Stimulated activated CD4-positive, alpha-beta T cell treated with anti-CD3 and anti-CD28 coated beads, Interleukin-1b, Interleukin-23, amount 100 ng/mL, for 48 hours (primary cell): ENCODE measurements at regions not wholly inside any gene's neighbourhood (a gene's known extent, or its start where the extent isn't known, plus 50 kb on each side); places are given as distances from the start of the nearest gene placed in this dataset.
"Not testable (repeated sequence)": the region's sequence is repeated elsewhere in the genome, so short reads cannot be mapped to it uniquely, and the experiment has no call there.

ENCODE experiments used
- DNase-seq: peaks from one replicate; pipeline ENCODE4 v3.0.0-alpha.2; 2020

- not testable (repeated sequence) for DNase-seq
Observed at GRCh38 chr6:4725136-4725760, 51.0 kb upstream of the CDYL start.

GRCh38 chr6:4724727-4725126, 51.5 kb upstream of the CDYL start:
- DNase-seq = not testable (repeated sequence)

GRCh38 chr6:4723383-4723782, 52.8 kb upstream of the CDYL start:
- DNase-seq = no peak

DNA sequence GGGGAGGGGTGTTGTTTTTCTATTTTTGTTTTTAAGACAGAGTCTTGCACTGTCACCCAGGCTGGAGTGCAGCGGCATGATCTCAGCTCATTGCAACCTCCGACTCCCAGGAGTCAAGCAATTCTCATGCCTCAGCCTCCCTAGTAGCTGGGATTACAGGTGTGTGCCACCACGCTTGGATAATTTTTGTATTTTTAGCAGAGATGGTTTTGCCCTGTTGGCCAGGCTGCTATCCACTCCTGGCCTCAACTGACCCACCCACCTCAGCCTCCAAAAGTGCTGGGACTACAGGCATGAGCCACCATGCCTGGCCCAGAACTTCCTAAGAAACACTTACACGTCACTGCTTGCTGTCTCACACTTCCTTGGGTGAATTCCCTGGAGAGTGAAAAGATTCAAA, 54.8 kb upstream of the CDYL start:
- DNase-seq = not testable (repeated sequence)

- no peak for DNase-seq
Observed at GRCh38 chr6:4719491-4719890, 56.7 kb upstream of the CDYL start.

- DNase-seq = no peak
Observed at GRCh38 chr6:4717856-4718255, 58.3 kb upstream of the CDYL start.

DNA sequence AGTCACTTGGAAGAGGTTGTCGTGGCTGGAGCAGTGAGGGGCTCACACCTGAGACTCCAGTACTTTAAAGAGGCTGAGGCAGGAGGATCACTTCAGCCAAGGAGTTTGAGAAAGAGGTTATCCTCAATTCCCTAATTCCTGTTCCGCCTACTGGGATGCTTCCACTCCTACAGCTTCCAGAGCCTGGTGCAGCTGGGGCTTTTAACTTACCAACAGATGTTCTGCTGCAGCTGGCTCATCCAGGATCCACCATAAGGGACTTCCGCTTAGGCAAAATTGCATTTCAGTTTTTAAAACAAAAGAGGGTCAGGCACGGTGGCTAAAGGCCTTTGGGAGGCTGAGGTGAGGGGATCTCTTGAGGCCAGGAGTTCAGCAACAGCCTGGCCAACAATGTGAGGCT, 59.1 kb upstream of the CDYL start:
- DNase-seq = no peak

DNA sequence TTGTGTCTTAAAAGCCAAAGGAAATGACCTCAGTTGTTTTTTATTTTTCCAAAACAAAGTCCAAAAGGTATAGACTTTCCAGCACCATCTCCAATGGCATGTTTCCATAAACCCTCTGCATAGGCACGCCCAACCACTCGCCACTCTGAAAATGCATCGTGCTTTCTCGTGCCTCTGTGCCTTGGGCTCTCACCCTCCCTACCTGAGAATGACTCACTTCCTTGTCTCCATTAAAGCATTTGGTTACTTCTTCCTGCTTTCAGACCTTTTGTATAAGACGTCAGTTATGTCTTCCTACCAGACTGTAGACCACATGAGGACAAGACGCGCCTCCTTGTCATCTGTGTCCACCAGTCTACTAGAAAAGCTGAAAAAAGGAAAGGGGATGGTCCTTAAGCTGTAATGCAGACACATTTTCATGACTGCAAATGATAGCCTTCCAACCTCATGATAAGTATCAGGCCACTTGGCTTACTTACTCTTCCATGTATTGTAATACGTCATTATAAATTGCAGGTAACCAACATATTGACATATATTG, 61.2 kb upstream of the CDYL start:
- no peak for DNase-seq

- DNase-seq = no peak
Observed at GRCh38 chr6:4712291-4712690, 63.9 kb upstream of the CDYL start.

DNA sequence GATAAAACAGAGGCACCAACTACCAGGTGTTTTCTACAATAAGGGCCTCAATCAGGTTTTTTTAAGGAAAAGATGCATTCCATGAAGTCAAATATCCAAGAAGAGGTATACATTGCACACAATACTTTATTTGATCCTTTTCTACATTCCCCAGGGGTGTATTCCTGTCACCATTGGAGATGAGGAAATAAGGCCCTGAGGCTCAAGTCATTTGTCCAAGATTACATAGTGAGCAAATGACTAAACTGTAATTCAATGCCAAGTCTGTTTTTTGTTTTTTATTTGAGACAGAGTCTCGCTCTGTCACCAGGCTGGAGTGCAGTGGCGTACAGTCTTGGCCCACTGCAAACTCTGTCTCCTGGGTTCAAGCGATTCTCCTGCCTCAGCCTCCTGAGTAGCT, 69.2 kb upstream of the CDYL start:
- DNase-seq = no peak

DNA sequence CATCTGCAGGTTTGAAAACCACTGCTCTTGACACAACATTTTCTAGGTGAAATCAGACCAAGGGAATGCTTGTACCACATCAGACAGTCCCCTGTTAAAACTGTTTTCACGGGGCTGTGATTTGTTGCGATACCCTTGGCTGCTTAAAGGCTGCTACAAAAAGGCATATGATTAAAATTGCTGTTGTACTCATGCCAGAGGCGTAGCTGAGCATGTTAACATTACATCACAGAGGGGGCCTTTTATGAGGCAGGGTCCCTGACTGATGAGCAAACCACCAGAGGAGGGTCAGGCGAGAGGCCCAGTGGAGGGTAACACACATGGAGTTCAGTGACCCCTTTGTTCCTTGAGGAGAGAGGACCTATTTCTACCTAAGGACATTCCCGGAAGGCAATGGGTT, 70.4 kb upstream of the CDYL start:
- DNase-seq = no peak

- DNase-seq = no peak
Observed at GRCh38 chr6:4703382-4703781, 72.8 kb upstream of the CDYL start.

DNA sequence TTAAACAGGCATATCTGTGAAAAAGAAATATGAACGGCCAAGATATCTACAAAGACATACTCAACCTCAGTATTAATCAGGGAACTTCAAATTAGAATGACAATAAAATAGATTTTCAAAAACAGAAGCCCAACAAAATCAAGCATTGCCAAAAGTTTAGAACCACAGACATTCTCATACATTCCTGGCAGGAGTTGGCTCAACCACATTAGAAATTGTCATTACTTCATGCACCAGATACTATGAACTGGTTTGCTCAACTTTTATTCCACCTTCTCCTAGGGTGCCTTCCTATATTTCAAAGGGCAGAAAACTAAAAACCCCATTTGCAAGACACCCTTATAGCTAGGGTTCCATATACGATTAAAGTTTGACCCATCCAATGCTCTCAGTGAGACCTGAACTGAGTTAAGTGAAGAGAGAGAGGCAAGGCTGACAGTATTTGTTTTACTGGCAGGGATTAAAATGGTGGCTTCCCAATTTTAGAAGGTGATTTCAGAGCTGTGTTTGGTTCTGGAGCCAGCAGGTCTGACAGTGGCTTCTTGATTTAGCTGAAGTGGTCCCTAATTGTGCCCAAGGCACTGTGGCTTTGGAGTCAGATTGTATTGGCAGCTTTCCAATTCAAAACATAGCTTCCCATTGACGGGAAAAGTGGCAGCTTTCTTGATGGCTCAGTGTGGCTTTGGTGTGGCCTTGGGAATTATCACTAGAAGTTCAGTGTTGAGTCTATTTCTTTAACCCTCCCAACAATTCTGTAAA, 77.1 kb upstream of the CDYL start:
- no peak for DNase-seq

DNA sequence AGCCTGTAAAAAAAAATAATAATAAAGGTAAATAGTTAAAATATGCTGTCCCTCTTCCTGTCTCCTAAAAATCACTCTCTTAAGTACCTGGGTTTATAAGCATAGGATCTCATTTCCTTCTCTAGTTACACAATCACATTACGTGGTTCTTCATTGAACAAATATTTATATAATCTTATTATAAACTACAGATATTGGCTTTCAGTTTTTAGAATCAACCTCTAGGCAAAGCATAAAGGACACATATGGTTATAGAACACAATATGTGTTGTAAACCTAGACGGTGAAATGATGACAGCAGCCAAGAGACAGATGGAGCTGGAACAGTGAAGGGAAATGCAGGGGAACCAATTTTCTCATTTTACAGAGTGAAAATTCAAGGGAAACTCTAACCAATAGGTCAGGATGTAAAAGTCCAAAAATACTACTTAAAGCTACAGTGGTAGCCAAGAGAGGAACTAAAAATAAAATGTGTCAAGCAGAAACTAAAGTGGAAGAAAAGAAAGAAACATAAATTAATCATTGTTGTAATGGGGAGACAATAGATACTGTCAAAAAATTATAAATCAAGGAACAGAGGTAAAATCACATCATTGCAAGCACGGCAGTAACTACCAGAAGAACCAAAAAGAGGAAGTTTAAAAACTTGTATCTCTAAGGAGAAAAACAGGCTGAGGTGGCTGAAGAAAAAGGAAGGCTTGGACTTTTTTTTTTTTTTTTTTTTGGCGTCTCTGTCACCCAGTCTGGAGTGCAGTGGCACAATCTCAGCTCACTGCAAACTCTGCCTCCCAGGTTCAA, 82.8 kb upstream of the CDYL start:
- DNase-seq = no peak

DNA sequence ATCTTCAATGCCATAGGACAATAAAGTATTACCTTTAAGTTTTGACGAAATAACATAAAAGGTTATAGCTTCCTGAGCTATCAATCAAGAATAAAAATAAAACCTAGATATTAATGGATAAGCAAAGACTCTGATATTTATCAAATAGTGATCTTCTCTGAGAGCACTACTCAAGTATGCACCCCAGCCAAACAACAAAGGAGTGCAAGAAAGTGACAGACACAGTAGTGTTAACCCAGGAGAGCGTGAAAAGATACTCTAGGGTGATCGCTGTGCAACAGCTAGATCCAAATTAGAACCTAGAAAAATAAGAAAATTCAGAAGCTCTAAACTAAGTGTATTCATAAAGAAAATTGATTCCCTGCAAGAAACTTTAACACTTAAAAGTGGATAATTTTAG, 83.5 kb upstream of the CDYL start:
- no peak for DNase-seq

DNA sequence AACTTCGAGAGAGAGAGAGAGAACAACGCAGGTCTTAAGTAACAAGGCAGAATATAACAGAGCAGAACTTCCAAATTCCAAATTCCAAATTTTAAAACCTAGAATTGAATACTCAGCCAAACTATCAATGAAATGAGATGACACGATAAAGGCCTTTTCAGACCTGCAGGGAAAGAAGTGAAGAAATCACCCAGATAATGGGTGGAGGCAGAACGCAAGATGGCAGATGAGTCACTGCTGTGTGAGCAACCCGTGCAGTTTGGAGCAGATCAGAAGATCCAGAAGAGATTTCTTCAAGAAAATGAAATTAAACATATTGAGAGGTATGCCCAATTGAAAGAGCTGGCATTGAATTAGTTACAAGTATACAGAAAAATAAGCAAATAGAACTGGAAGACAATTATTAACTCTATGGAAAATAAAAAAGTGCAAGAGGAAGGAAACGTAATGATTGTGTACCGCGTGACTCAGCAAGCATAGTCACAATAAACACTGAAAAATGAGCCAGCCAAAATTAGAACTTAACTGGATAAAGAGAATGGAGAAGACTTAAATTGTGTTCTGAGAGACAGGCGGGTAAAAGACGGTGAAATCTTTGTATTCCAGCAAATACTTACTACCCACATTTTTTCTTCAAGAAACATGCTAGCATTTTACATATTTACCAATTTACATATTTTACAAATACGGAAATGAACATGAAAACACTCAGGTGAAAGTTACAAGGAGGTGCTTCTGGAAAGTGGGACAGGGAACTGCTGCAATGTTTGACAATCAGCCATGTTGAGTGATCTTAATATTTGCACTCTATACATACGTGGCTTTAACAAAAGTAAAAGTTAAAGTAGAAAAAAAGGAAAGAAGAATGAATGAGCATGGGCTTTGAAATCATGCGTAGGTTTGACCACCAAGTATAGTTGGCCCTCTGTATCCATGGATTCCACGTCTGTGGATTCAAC, 87.9 kb upstream of the CDYL start:
- DNase-seq = no peak

DNA sequence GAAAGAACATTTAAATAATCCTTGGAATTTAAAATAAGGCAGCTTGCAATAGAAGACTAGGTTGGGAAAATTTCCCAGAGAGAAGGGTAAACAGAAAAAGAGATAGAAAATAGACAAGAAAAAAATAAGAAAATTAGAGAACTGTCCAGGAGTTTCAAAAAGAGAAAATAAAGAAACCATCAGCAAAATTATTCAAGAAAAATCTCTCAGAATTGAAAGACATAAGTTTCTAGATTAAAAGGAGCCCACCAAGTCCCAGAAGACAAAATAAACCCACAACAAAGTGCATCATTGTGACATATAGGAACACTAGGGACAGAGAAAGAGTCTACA, 88.6 kb upstream of the CDYL start:
- no peak for DNase-seq

GRCh38 chr6:4682431-4683097, 93.6 kb upstream of the CDYL start:
- no peak for DNase-seq

DNA sequence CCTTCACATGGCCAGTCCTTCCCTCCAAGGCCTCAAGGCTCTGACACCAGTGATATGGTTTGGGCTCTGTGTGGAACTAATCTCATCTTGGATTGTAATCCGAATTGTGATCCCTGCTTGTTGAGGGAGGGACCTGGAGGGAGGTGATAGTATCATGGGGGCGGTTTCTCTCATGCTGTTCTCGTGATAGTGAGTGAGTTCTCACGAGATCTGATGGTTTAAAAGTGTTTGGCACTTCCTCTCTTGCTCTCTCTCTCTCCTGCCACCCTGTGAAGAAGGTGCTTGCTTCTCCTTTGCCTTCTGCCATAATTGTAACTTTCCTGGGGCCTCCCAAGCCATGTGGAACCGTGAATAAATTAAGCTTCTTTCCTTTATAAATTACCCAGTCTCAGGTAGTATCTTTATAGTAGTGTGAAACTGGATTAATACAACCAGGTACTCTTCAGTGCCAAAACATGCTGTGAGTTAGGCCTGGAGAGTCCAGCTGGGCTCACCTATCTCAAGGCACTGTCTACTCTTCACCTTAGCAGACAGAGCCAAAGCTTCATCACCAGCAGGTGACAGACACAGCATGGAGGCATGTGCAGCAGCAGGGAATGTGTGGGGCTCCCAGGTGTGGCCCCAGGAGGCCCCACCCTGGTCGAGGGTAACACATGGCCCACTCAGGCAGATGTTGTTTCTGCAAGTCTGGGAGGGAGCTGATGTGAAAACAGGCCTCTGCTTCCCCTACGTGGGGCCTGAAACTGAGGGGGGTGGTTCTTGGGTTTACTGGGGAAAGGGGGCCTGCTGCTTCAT, 97.5 kb upstream of the CDYL start:
- DNase-seq = no peak

GRCh38 chr6:4677751-4678065, 98.5 kb upstream of the CDYL start:
- DNase-seq = no peak

GRCh38 chr6:4677011-4677750, 99.0 kb upstream of the CDYL start:
- DNase-seq = no peak
